ENCODE measurements at regions not wholly inside any gene's neighbourhood (a gene's known extent, or its start where the extent isn't known, plus 50 kb on each side); places are given as distances from the start of the nearest gene placed in this dataset.

DNA sequence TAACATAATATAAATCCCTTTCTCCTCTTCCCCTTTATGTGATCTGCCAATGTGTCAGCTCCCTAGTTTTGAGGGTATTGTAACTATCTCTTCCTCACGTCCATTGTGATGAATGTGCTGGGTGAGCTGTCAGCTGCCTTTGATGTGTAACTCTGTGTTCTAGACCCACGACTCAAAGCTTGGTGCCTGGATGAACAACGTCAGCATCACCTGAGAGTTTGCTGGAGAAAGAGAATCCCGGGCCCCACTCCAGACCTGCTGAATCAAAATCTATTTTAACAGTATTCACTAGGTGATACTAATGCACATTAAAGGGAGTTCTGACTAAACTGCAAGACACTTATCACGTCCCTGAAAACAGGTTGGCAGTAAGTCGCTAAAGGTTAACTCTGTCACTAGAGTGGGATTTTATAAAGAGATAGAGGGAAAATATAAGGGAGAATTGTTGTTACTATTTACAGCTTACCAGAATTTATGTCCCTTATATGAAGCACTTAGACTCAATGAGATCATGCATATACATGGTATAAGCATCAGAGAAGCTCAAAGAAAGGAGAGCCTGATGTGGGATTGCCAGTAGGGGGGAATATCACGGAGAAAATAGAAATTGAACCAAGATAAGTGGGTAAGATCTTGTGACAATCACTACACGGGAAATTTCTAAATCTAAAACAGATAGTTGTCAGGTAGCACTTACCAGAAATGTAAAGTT, 423.8 kb upstream of the SLC30A5 start:
- Histone ChIP-seq H3K36me3 (ENCODE audit: insufficient read depth in 1 of 2, low read depth in 1 of 2) (no peaks in the 10 kb centered on the region), H3K27me3 (ENCODE audit: insufficient read depth in 3 of 3, low read length in 2 of 3) (no peaks in the 10 kb centered on the region), H3K4me1 (peaks cover 14% of the 10 kb centered on the region), H3K9me3 (no peaks in the 10 kb centered on the region), H3K27ac (no peak overlapping the region), H3K4me3 (no peak overlapping the region)
- DNase-seq (no peak), ATAC-seq (peak in 2 of 4 donors; percentile 56)
- intact Hi-C loops (cut with DNase I) = no loop called here
- 54 to 79% (median 58%) methylated on average over 8 of the region's 8 CpGs for WGBS, 3 donors
- TF ChIP-seq CTCF (IDR thresholded peaks at IDR 0.05) = no peak

DNA sequence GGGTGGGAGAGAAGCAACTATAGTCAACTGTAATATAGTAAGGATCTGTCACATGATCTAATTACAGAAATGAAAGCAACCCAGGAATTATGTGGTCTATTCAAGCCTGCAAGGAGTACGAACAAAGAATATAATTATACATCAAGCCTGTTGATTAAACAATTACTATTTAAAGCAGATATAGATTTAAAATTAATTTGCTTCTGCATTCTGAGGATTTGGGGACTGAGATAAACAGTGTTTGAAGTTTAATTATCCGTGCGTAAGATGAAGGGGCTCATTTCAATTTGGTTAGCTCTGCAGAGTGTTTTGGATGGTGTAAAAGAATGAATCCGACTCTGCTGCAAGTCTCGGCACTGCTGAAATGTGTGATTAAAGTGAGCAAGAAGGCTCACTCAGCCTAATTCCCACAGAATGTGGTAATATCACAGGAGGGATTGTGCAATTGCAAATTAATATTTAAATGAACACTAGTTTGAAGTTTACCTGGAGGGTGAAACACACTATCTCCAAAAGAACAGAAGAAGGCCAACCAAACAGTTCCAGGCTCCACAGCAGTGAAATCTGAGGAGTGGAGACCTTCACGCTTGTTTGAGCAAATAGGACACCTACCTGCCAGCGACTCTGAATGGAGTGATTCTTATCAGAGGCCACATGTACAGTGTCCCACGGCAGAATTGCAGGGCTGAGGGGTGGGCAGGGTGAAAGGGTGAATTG, 420.6 kb upstream of the SLC30A5 start:
- peak in 1 of 4 donors; percentile 25 for ATAC-seq
- H3K27ac ChIP-seq = no peak overlapping the region
- no peaks in the 10 kb centered on the region for H3K27me3 ChIP-seq (ENCODE audit: insufficient read depth in 3 of 3, low read length in 2 of 3)
- TF ChIP-seq CTCF (IDR thresholded peaks at IDR 0.05) = no peak
- H3K4me1 ChIP-seq = peaks cover 14% of the 10 kb centered on the region
- intact Hi-C loops (cut with DNase I) = no loop called here
- peak overlapping the region; percentile 19 for H3K4me3 ChIP-seq
- H3K36me3 ChIP-seq (ENCODE audit: insufficient read depth in 1 of 2, low read depth in 1 of 2) = no peaks in the 10 kb centered on the region
- WGBS, 3 donors = 42 to 61% (median 46%) methylated on average over 8 of the region's 8 CpGs
- H3K9me3 ChIP-seq = no peaks in the 10 kb centered on the region
- DNase-seq = no peak

DNA sequence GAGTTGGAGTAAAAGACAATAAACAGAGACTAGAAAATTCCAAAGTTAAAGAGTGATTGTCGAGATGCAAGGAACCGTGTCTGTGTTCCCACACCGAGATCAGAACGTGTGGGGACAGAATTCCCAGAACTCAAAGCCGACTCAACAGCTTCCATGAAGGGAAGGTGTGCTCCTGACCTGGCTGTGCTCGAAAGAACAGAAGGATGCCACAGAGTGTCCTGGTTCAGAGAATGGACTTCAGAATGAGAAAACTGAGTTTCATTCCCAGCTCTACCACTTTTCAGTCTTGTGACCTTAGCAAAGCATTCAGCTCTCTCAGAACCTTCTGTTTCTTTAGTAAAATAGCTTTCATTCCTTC, 420.0 kb upstream of the SLC30A5 start:
- Histone ChIP-seq H3K27ac (no peak overlapping the region), H3K27me3 (ENCODE audit: insufficient read depth in 3 of 3, low read length in 2 of 3) (no peaks in the 10 kb centered on the region), H3K9me3 (no peaks in the 10 kb centered on the region), H3K36me3 (ENCODE audit: insufficient read depth in 1 of 2, low read depth in 1 of 2) (no peaks in the 10 kb centered on the region), H3K4me3 (no peak overlapping the region), H3K4me1 (peaks cover 14% of the 10 kb centered on the region)
- intact Hi-C loops (cut with DNase I) = no loop called here
- 63 to 85% (median 76%) methylated on average over 6 of the region's 6 CpGs for WGBS, 3 donors
- DNase-seq = no peak
- no peak for ATAC-seq
- TF ChIP-seq CTCF (IDR thresholded peaks at IDR 0.05) = no peak

GRCh38 chr5:68679041-68679440, 414.8 kb upstream of the SLC30A5 start:
- Histone ChIP-seq H3K4me1 (peaks cover 10% of the 10 kb centered on the region), H3K4me3 (no peak overlapping the region), H3K27ac (no peak overlapping the region), H3K9me3 (no peaks in the 10 kb centered on the region), H3K27me3 (ENCODE audit: insufficient read depth in 3 of 3, low read length in 2 of 3) (no peaks in the 10 kb centered on the region), H3K36me3 (ENCODE audit: insufficient read depth in 1 of 2, low read depth in 1 of 2) (no peaks in the 10 kb centered on the region)
- no peak for DNase-seq
- no peak for ATAC-seq
- no peak for TF ChIP-seq CTCF (IDR thresholded peaks at IDR 0.05)
- WGBS, 3 donors = 87 to 100% (median 94%) methylated on average over 1 of the region's 1 CpG
- intact Hi-C loops (cut with DNase I) = no loop called here
